GM18520 (cell line): ENCODE measurements at regions not wholly inside any gene's neighbourhood (a gene's known extent, or its start where the extent isn't known, plus 50 kb on each side); places are given as distances from the start of the nearest gene placed in this dataset.

ENCODE experiments used
- ATAC-seq: cut with Tn5 transposase; IDR thresholded peaks from one replicate; pipeline ENCODE4 v1.9.1; 2021; ENCODE audit not compliant: unreplicated experiment

GRCh38 chr2:226622484-226622883, 177.1 kb downstream of the IRS1 start:
- no peak for ATAC-seq

GRCh38 chr2:226620176-226620575, 179.4 kb downstream of the IRS1 start:
- no peak for ATAC-seq

- ATAC-seq = no peak
Measured at GRCh38 chr2:226619707-226620106, 179.9 kb downstream of the IRS1 start.

- ATAC-seq = no peak
Measured at GRCh38 chr2:226618875-226619605, 180.6 kb downstream of the IRS1 start.

GRCh38 chr2:226618544-226618874, 181.1 kb downstream of the IRS1 start:
- ATAC-seq = no peak

- ATAC-seq = no peak
Measured at GRCh38 chr2:226615891-226616290, 183.7 kb downstream of the IRS1 start.

- no peak for ATAC-seq
Measured at GRCh38 chr2:226611944-226612318, 187.7 kb downstream of the IRS1 start.

- no peak for ATAC-seq
Measured at GRCh38 chr2:226611196-226611943, 188.2 kb downstream of the IRS1 start.

GRCh38 chr2:226609366-226609765, 190.3 kb downstream of the IRS1 start:
- no peak for ATAC-seq

GRCh38 chr2:226608451-226608850, 191.2 kb downstream of the IRS1 start:
- no peak for ATAC-seq

- ATAC-seq = no peak
Measured at GRCh38 chr2:226607379-226607778, 192.2 kb downstream of the IRS1 start.

- no peak for ATAC-seq
Measured at GRCh38 chr2:226605642-226606041, 194.0 kb downstream of the IRS1 start.

GRCh38 chr2:226603606-226604005, 196.0 kb downstream of the IRS1 start:
- ATAC-seq = no peak

- no peak for ATAC-seq
Measured at GRCh38 chr2:226601881-226602662, 197.5 kb downstream of the IRS1 start.

GRCh38 chr2:226600802-226601201, 198.8 kb downstream of the IRS1 start:
- no peak for ATAC-seq

GRCh38 chr2:226600184-226600583, 199.4 kb downstream of the IRS1 start:
- ATAC-seq = no peak

GRCh38 chr2:226589043-226589442, 210.6 kb downstream of the IRS1 start:
- ATAC-seq = no peak

- ATAC-seq = no peak
Measured at GRCh38 chr2:226585130-226585561, 214.5 kb downstream of the IRS1 start.

- ATAC-seq = no peak
Measured at GRCh38 chr2:226584518-226585055, 215.0 kb downstream of the IRS1 start.

- ATAC-seq = no peak
Measured at GRCh38 chr2:226583715-226584114, 215.9 kb downstream of the IRS1 start.

- no peak for ATAC-seq
Measured at GRCh38 chr2:226581661-226582060, 218.0 kb downstream of the IRS1 start.

GRCh38 chr2:226581004-226581403, 218.6 kb downstream of the IRS1 start:
- no peak for ATAC-seq
